ENCODE measurements at regions not wholly inside any gene's neighbourhood (a gene's known extent, or its start where the extent isn't known, plus 50 kb on each side); places are given as distances from the start of the nearest gene placed in this dataset.

DNA sequence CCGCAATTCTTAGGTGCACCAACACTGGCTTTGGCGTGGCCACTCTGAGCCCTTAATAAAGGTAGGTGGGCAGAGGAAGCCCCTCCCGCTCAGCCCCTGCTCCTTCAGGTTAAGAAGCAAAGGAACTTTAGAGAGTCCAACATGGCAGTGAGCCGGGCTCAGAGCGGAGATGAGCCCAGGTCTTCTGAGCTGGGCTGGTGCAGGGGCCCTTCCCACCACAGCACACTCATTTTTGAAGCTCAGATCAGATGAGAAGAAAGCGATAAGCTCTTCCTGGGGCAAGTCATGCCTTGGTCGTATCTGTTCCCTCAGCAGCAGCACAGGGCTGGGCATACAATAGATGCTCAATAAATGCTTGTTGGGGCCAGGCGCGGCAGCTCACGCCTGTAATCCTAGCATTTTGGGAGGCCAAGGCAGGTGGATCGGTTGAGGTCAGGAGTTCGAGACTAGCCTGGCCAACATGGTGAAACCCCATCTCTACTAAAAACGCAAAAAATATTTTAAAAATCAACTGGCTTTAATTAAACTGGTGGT lies 51.1 kb upstream of the TARDBP start (continued):
- TF ChIP-seq GABPA (IDR thresholded peaks at IDR 0.05; ENCODE audit: borderline replicate concordance, insufficient read depth, low read length) (no peak), SRF (IDR thresholded peaks at IDR 0.05; ENCODE audit: low read depth, low read length) (no peak), SIX5 (IDR thresholded peaks at IDR 0.05; ENCODE audit: low read depth, low read length) (no peak)
- TF ChIP-seq, protein P1, sequence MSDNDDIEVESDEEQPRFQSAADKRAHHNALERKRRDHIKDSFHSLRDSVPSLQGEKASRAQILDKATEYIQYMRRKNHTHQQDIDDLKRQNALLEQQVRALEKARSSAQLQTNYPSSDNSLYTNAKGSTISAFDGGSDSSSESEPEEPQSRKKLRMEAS (IDR thresholded peaks at IDR 0.05) = no peak
- TF ChIP-seq, protein P2, sequence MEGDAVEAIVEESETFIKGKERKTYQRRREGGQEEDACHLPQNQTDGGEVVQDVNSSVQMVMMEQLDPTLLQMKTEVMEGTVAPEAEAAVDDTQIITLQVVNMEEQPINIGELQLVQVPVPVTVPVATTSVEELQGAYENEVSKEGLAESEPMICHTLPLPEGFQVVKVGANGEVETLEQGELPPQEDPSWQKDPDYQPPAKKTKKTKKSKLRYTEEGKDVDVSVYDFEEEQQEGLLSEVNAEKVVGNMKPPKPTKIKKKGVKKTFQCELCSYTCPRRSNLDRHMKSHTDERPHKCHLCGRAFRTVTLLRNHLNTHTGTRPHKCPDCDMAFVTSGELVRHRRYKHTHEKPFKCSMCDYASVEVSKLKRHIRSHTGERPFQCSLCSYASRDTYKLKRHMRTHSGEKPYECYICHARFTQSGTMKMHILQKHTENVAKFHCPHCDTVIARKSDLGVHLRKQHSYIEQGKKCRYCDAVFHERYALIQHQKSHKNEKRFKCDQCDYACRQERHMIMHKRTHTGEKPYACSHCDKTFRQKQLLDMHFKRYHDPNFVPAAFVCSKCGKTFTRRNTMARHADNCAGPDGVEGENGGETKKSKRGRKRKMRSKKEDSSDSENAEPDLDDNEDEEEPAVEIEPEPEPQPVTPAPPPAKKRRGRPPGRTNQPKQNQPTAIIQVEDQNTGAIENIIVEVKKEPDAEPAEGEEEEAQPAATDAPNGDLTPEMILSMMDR (IDR thresholded peaks at IDR 0.05; ENCODE audit: control extremely low read depth in 1 of 3, insufficient read depth in 1 of 3, low read depth in 1 of 3, low read length in 3 of 3) = no peak
- TF ChIP-seq, protein P3, sequence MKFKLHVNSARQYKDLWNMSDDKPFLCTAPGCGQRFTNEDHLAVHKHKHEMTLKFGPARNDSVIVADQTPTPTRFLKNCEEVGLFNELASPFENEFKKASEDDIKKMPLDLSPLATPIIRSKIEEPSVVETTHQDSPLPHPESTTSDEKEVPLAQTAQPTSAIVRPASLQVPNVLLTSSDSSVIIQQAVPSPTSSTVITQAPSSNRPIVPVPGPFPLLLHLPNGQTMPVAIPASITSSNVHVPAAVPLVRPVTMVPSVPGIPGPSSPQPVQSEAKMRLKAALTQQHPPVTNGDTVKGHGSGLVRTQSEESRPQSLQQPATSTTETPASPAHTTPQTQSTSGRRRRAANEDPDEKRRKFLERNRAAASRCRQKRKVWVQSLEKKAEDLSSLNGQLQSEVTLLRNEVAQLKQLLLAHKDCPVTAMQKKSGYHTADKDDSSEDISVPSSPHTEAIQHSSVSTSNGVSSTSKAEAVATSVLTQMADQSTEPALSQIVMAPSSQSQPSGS (IDR thresholded peaks at IDR 0.05; ENCODE audit: low read length) = no peak

Measured in H1 (cell line).